GM23338 (cell line): ENCODE measurements at regions not wholly inside any gene's neighbourhood (a gene's known extent, or its start where the extent isn't known, plus 50 kb on each side); places are given as distances from the start of the nearest gene placed in this dataset.

Source experiments
- CREB1 ChIP-seq: fragments of 250-450 bp; sonication (Bioruptor Pico); IDR thresholded peaks from 2 replicates; pipeline ENCODE4 v1.5.0; 2020; ENCODE audit warnings: low read depth, mild to moderate bottlenecking, moderate library complexity
- EZH2 ChIP-seq: fragments of 200-600 bp; sonication (generic); IDR thresholded peaks from one replicate; pipeline ENCODE4 v1.8.0; 2017; ENCODE audit warnings: antibody characterized with exemption, mild to moderate bottlenecking, low read depth; ENCODE audit not compliant: unreplicated experiment
- EZH2phosphoT487 ChIP-seq: fragments of 200-600 bp; sonication (generic); IDR thresholded peaks from one replicate; pipeline ENCODE4 v1.8.1; 2018; ENCODE audit warnings: antibody characterized with exemption; ENCODE audit not compliant: unreplicated experiment
- JUNB ChIP-seq: IDR thresholded peaks from one replicate; pipeline ENCODE4 v1.6.1; 2016; ENCODE audit warnings: antibody characterized with exemption; ENCODE audit not compliant: unreplicated experiment
- NANOG ChIP-seq: IDR thresholded peaks from 2 replicates; pipeline ENCODE4 v1.6.1; 2016; ENCODE audit warnings: antibody characterized with exemption, borderline replicate concordance
- POLR2AphosphoS5 ChIP-seq: IDR thresholded peaks from 2 replicates; pipeline ENCODE4 v1.6.1; 2016; ENCODE audit warnings: antibody characterized with exemption, low read depth
- STAT1 ChIP-seq: IDR thresholded peaks from one replicate; pipeline ENCODE4 v1.6.1; 2016; ENCODE audit warnings: antibody characterized with exemption; ENCODE audit not compliant: unreplicated experiment
- ZNF114 ChIP-seq: fragments of 250-450 bp; sonication (Bioruptor Pico); IDR thresholded peaks from 2 replicates; pipeline ENCODE4 v1.5.0; 2020; ENCODE audit warnings: mild to moderate bottlenecking, moderate library complexity
- ZNF331 ChIP-seq: fragments of 250-450 bp; sonication (Bioruptor Pico); IDR thresholded peaks from 2 replicates; pipeline ENCODE4 v1.5.0; 2020; ENCODE audit warnings: low read depth, mild to moderate bottlenecking, moderate library complexity
- TF ChIP-seq, protein P1 (sequence below), 2 experiments: fragments of 200-600 bp in 1 of 2; sonication (generic) in 1 of 2; conservative IDR thresholded peaks; 2 replicates each; pipeline versions ENCODE4 v1.5.1 to v1.6.1; 2016 to 2017; ENCODE audit warnings: antibody characterized with exemption in 2 of 2, low read depth in 2 of 2, mild to moderate bottlenecking in 2 of 2, moderate library complexity in 1 of 2
- TF ChIP-seq, protein P2 (sequence below): IDR thresholded peaks from one replicate; pipeline ENCODE4 v1.6.1; 2018; ENCODE audit warnings: antibody characterized with exemption; ENCODE audit not compliant: unreplicated experiment
- TF ChIP-seq, protein P3 (sequence below): IDR thresholded peaks from 2 replicates; pipeline ENCODE4 v1.6.1; 2016; ENCODE audit warnings: antibody characterized with exemption
- TF ChIP-seq, protein P4 (sequence below): fragments of 250-450 bp; sonication (Bioruptor Pico); IDR thresholded peaks from 2 replicates; pipeline ENCODE4 v1.5.0; 2020; ENCODE audit warnings: mild to moderate bottlenecking, moderate library complexity

DNA sequence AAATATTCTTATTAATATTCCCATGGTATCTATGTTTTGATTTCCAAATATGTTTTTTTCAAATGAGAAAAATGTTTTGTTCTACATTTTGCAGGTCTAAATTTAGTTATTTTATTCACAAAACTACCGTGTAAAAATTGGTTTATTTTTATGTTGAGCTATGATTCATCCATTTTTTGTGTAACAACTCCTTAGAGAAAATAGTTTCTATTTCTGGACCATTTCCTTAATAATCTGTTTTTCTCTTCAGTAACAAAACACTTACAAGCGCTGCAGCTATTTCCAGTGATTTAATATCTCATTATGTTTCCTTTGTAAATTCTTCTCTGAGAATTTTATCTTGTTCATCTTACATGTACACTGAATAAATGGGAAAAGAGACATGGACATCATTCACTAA is 550.7 kb upstream of the SLITRK5 start:
- TF ChIP-seq, protein P1, sequence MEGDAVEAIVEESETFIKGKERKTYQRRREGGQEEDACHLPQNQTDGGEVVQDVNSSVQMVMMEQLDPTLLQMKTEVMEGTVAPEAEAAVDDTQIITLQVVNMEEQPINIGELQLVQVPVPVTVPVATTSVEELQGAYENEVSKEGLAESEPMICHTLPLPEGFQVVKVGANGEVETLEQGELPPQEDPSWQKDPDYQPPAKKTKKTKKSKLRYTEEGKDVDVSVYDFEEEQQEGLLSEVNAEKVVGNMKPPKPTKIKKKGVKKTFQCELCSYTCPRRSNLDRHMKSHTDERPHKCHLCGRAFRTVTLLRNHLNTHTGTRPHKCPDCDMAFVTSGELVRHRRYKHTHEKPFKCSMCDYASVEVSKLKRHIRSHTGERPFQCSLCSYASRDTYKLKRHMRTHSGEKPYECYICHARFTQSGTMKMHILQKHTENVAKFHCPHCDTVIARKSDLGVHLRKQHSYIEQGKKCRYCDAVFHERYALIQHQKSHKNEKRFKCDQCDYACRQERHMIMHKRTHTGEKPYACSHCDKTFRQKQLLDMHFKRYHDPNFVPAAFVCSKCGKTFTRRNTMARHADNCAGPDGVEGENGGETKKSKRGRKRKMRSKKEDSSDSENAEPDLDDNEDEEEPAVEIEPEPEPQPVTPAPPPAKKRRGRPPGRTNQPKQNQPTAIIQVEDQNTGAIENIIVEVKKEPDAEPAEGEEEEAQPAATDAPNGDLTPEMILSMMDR (conservative IDR thresholded peaks at IDR 0.05; ENCODE audit: low read depth in 2 of 2): no peak
- TF ChIP-seq, protein P2, sequence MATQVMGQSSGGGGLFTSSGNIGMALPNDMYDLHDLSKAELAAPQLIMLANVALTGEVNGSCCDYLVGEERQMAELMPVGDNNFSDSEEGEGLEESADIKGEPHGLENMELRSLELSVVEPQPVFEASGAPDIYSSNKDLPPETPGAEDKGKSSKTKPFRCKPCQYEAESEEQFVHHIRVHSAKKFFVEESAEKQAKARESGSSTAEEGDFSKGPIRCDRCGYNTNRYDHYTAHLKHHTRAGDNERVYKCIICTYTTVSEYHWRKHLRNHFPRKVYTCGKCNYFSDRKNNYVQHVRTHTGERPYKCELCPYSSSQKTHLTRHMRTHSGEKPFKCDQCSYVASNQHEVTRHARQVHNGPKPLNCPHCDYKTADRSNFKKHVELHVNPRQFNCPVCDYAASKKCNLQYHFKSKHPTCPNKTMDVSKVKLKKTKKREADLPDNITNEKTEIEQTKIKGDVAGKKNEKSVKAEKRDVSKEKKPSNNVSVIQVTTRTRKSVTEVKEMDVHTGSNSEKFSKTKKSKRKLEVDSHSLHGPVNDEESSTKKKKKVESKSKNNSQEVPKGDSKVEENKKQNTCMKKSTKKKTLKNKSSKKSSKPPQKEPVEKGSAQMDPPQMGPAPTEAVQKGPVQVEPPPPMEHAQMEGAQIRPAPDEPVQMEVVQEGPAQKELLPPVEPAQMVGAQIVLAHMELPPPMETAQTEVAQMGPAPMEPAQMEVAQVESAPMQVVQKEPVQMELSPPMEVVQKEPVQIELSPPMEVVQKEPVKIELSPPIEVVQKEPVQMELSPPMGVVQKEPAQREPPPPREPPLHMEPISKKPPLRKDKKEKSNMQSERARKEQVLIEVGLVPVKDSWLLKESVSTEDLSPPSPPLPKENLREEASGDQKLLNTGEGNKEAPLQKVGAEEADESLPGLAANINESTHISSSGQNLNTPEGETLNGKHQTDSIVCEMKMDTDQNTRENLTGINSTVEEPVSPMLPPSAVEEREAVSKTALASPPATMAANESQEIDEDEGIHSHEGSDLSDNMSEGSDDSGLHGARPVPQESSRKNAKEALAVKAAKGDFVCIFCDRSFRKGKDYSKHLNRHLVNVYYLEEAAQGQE: no peak
- TF ChIP-seq EZH2phosphoT487: no peak
- TF ChIP-seq EZH2: no peak
- no peak for TF ChIP-seq POLR2AphosphoS5
- no peak for TF ChIP-seq ZNF331
- TF ChIP-seq CREB1 (CRISPR knock-in tag): no peak
- TF ChIP-seq JUNB: no peak
- TF ChIP-seq ZNF114: no peak
- TF ChIP-seq, protein P3, sequence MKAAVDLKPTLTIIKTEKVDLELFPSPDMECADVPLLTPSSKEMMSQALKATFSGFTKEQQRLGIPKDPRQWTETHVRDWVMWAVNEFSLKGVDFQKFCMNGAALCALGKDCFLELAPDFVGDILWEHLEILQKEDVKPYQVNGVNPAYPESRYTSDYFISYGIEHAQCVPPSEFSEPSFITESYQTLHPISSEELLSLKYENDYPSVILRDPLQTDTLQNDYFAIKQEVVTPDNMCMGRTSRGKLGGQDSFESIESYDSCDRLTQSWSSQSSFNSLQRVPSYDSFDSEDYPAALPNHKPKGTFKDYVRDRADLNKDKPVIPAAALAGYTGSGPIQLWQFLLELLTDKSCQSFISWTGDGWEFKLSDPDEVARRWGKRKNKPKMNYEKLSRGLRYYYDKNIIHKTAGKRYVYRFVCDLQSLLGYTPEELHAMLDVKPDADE: no peak
- no peak for TF ChIP-seq NANOG
- no peak for TF ChIP-seq STAT1
- TF ChIP-seq, protein P4, sequence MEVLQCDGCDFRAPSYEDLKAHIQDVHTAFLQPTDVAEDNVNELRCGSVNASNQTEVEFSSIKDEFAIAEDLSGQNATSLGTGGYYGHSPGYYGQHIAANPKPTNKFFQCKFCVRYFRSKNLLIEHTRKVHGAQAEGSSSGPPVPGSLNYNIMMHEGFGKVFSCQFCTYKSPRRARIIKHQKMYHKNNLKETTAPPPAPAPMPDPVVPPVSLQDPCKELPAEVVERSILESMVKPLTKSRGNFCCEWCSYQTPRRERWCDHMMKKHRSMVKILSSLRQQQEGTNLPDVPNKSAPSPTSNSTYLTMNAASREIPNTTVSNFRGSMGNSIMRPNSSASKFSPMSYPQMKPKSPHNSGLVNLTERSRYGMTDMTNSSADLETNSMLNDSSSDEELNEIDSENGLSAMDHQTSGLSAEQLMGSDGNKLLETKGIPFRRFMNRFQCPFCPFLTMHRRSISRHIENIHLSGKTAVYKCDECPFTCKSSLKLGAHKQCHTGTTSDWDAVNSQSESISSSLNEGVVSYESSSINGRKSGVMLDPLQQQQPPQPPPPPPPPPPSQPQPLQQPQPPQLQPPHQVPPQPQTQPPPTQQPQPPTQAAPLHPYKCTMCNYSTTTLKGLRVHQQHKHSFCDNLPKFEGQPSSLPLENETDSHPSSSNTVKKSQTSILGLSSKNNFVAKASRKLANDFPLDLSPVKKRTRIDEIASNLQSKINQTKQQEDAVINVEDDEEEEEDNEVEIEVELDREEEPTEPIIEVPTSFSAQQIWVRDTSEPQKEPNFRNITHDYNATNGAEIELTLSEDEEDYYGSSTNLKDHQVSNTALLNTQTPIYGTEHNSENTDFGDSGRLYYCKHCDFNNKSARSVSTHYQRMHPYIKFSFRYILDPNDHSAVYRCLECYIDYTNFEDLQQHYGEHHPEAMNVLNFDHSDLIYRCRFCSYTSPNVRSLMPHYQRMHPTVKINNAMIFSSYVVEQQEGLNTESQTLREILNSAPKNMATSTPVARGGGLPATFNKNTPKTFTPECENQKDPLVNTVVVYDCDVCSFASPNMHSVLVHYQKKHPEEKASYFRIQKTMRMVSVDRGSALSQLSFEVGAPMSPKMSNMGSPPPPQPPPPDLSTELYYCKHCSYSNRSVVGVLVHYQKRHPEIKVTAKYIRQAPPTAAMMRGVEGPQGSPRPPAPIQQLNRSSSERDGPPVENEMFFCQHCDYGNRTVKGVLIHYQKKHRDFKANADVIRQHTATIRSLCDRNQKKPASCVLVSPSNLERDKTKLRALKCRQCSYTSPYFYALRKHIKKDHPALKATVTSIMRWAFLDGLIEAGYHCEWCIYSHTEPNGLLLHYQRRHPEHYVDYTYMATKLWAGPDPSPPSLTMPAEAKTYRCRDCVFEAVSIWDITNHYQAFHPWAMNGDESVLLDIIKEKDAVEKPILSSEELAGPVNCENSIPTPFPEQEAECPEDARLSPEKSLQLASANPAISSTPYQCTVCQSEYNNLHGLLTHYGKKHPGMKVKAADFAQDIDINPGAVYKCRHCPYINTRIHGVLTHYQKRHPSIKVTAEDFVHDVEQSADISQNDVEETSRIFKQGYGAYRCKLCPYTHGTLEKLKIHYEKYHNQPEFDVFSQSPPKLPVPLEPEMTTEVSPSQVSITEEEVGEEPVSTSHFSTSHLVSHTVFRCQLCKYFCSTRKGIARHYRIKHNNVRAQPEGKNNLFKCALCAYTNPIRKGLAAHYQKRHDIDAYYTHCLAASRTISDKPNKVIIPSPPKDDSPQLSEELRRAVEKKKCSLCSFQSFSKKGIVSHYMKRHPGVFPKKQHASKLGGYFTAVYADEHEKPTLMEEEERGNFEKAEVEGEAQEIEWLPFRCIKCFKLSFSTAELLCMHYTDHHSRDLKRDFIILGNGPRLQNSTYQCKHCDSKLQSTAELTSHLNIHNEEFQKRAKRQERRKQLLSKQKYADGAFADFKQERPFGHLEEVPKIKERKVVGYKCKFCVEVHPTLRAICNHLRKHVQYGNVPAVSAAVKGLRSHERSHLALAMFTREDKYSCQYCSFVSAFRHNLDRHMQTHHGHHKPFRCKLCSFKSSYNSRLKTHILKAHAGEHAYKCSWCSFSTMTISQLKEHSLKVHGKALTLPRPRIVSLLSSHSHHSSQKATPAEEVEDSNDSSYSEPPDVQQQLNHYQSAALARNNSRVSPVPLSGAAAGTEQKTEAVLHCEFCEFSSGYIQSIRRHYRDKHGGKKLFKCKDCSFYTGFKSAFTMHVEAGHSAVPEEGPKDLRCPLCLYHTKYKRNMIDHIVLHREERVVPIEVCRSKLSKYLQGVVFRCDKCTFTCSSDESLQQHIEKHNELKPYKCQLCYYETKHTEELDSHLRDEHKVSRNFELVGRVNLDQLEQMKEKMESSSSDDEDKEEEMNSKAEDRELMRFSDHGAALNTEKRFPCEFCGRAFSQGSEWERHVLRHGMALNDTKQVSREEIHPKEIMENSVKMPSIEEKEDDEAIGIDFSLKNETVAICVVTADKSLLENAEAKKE (CRISPR knock-in tag): no peak
